AG04450 (cell line): ENCODE measurements at regions not wholly inside any gene's neighbourhood (a gene's known extent, or its start where the extent isn't known, plus 50 kb on each side); places are given as distances from the start of the nearest gene placed in this dataset.

Experiments used
- CTCF ChIA-PET: fragments of 300-600, 350-600 bp; formaldehyde crosslinking; extraction: SDS; loops from one replicate; lab custom pipeline; 2022; ENCODE audit warnings: antibody characterized with exemption, inconsistent platforms; lab: Charles Lee
- POLR2A ChIA-PET: fragments of 350-600 bp; formaldehyde crosslinking; extraction: SDS; loops from one replicate; lab custom pipeline; 2021; ENCODE audit warnings: antibody characterized with exemption, inconsistent platforms; lab: Yijun Ruan, JAX
- DNase-seq: peaks from one replicate; pipeline ENCODE4 v3.0.0-alpha.2; 2011; ENCODE audit warnings: low read depth, low spot score
- H3K27ac ChIP-seq: one replicate; pipeline ENCODE4 v1.5.1; 2012; ENCODE audit warnings: low read depth, low read length, control low read depth
- H3K27me3 ChIP-seq: one replicate; pipeline ENCODE4 v1.6.0; 2012; ENCODE audit warnings: low read length; ENCODE audit not compliant: control insufficient read depth, insufficient read depth
- H3K4me3 ChIP-seq: 2 replicates; pipeline ENCODE4 v1.5.1; 2011; ENCODE audit warnings: mild to moderate bottlenecking, low read depth, low read length, control low read depth
- H3K9me3 ChIP-seq: 2 replicates; pipeline ENCODE4 v1.5.1; 2012; ENCODE audit warnings: low read length; ENCODE audit not compliant: control insufficient read depth, insufficient read depth
- TF ChIP-seq, protein P1 (sequence below): IDR thresholded peaks from 2 replicates; pipeline ENCODE4 v1.5.1; 2011; ENCODE audit warnings: low read depth, low read length, control low read depth, inconsistent platforms

- H3K27ac ChIP-seq = no peak overlapping the region
- no peak for DNase-seq
- TF ChIP-seq, protein P1, sequence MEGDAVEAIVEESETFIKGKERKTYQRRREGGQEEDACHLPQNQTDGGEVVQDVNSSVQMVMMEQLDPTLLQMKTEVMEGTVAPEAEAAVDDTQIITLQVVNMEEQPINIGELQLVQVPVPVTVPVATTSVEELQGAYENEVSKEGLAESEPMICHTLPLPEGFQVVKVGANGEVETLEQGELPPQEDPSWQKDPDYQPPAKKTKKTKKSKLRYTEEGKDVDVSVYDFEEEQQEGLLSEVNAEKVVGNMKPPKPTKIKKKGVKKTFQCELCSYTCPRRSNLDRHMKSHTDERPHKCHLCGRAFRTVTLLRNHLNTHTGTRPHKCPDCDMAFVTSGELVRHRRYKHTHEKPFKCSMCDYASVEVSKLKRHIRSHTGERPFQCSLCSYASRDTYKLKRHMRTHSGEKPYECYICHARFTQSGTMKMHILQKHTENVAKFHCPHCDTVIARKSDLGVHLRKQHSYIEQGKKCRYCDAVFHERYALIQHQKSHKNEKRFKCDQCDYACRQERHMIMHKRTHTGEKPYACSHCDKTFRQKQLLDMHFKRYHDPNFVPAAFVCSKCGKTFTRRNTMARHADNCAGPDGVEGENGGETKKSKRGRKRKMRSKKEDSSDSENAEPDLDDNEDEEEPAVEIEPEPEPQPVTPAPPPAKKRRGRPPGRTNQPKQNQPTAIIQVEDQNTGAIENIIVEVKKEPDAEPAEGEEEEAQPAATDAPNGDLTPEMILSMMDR = no peak
- ChIA-PET POLR2A (no interaction called here), CTCF (interaction anchor here (0.6 kb wide), 1 partner anchor 299 kb away, joined by 5 read pairs; no protein-coding TSS in a partner anchor)
- no peaks in the 10 kb centered on the region for H3K9me3 ChIP-seq
- no peak overlapping the region for H3K4me3 ChIP-seq
- H3K27me3 ChIP-seq = no peaks in the 10 kb centered on the region
Measured at GRCh38 chr12:114174326-114174725, 208.2 kb upstream of the RBM19 start.

- ChIA-PET CTCF (no interaction called here), POLR2A (no interaction called here)
- Histone ChIP-seq H3K9me3 (no peaks in the 10 kb centered on the region), H3K4me3 (no peak overlapping the region), H3K27me3 (no peaks in the 10 kb centered on the region), H3K27ac (no peak overlapping the region)
- TF ChIP-seq, protein P1 = no peak
- no peak for DNase-seq
Measured at GRCh38 chr12:114172135-114172534, 206.0 kb upstream of the RBM19 start.

DNA sequence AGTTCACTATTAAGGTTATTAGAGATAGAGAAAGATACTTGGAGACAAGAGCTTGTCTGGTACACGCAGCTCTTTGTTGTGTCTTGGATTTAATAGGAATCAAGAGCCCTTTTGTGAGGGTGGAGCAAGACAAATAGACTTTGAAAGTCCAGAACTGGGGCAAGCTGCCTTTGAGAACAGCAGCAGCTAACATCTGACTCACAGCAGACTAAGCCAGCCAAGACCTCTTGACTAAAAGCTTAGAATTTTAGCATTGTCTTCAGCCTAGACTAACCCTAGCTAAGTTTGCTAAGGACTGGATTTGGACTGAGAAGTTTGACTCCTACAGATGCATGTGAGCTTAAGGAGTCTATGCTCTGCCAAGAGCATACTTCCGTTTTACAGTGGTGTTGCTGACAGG, 201.9 kb upstream of the RBM19 start:
- H3K9me3 ChIP-seq = peaks cover 3% of the 10 kb centered on the region; the same call in 1 of the 2 replicates
- no peak overlapping the region for H3K27ac ChIP-seq
- H3K4me3 ChIP-seq = no peak overlapping the region
- POLR2A ChIA-PET = interaction anchor here (0.6 kb wide), 1 partner anchor 241 kb away, joined by 3 read pairs; no protein-coding TSS in a partner anchor
- DNase-seq = peak; percentile 1
- CTCF ChIA-PET = interaction anchor here (1.1 to 3.7 kb wide), 6 partner anchors 14 to 469 kb away, joined by 4 to 81 read pairs (median 8); no protein-coding TSS in a partner anchor
- TF ChIP-seq, protein P1 = no peak
- H3K27me3 ChIP-seq = no peaks in the 10 kb centered on the region

DNA sequence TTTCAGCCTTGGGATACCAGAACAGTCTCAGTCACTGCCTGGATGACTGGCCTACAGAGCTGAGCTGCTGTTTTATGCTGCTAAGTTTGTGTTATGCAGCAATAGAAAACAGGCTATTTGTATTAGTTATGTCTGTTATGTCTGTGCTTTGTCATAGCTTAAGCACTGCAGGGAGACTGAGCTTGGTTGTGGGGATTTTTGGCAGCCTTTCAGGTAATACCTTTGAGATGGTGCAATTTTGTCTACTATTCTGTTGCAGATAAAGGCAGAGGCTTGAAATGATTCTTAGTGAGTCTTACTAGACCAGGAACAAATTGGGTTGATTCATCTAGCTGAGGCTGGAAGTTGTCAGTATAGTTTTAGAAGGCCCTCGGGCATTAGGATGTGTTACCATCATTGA, 201.3 kb upstream of the RBM19 start:
- DNase-seq = peak; percentile 2
- H3K27ac ChIP-seq = no peak overlapping the region
- TF ChIP-seq, protein P1 = no peak
- H3K27me3 ChIP-seq = no peaks in the 10 kb centered on the region
- peaks cover 3% of the 10 kb centered on the region; the same call in 1 of the 2 replicates for H3K9me3 ChIP-seq
- ChIA-PET POLR2A (interaction anchor here (0.6 kb wide), 1 partner anchor 242 kb away, joined by 3 read pairs; no protein-coding TSS in a partner anchor), CTCF (interaction anchor here (0.9 to 3.7 kb wide), 9 partner anchors 9 to 470 kb away, joined by 3 to 81 read pairs (median 6); no protein-coding TSS in a partner anchor)
- H3K4me3 ChIP-seq = no peak overlapping the region

DNA sequence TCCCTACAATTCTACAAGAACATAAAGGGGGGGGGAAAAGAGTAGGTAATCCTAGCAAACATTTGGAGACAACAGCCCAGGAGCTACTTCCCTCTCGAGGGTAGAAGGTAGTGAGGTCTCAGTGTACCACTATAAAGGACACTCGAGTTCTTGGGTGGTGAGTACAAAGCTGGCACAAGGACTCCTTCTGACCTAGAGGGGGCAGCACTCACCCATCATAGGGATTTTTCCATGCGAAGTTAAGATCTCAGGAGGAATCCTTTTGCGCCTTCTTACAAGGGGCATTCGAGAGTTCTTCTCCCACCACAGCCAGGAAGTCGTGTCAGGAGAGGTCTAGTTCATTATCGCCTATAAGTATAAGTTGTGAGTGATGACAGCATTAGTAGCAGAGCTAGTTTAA, 200.2 kb upstream of the RBM19 start:
- peaks cover 3% of the 10 kb centered on the region; the same call in 1 of the 2 replicates for H3K9me3 ChIP-seq
- no peak overlapping the region for H3K27ac ChIP-seq
- ChIA-PET CTCF (interaction anchor here (0.6 to 3.7 kb wide), 16 partner anchors 10 to 1732 kb away, joined by 3 to 81 read pairs (median 4); no protein-coding TSS in a partner anchor), POLR2A (no interaction called here)
- no peaks in the 10 kb centered on the region for H3K27me3 ChIP-seq
- no peak overlapping the region for H3K4me3 ChIP-seq
- peak; percentile 6 for DNase-seq
- TF ChIP-seq, protein P1 = peak; percentile 68
